ENCODE measurements at regions not wholly inside any gene's neighbourhood (a gene's known extent, or its start where the extent isn't known, plus 50 kb on each side); places are given as distances from the start of the nearest gene placed in this dataset.

GRCh38 chr15:37204692-37205091 is 104.3 kb upstream of the MEIS2 start:
- Mint-ChIP-seq H3K4me1 (ENCODE audit: low read depth) (no peaks in the 10 kb centered on the region), H3K9me3 (ENCODE audit: low read depth) (no peaks in the 10 kb centered on the region), H3K36me3 (ENCODE audit: low read depth) (no peaks in the 10 kb centered on the region), H3K27ac (ENCODE audit: unreplicated experiment) (no peak overlapping the region), H3K27me3 (ENCODE audit: low read depth) (peaks cover 19% of the 10 kb centered on the region), H3K4me3 (ENCODE audit: unreplicated experiment) (no peak overlapping the region)
- no peak for DNase-seq (ENCODE audit: low spot score)
- TF ChIP-seq CTCF (IDR thresholded peaks at IDR 0.05), result peak; percentile 52

GRCh38 chr15:37206690-37207089 is 106.3 kb upstream of the MEIS2 start:
- Mint-ChIP-seq H3K4me1 (ENCODE audit: low read depth) (no peaks in the 10 kb centered on the region), H3K27ac (ENCODE audit: unreplicated experiment) (no peak overlapping the region), H3K4me3 (ENCODE audit: unreplicated experiment) (no peak overlapping the region), H3K27me3 (ENCODE audit: low read depth) (peaks cover 13% of the 10 kb centered on the region), H3K36me3 (ENCODE audit: low read depth) (no peaks in the 10 kb centered on the region), H3K9me3 (ENCODE audit: low read depth) (no peaks in the 10 kb centered on the region)
- no peak for TF ChIP-seq CTCF (IDR thresholded peaks at IDR 0.05)
- DNase-seq (ENCODE audit: low spot score), result no peak

GRCh38 chr15:37208146-37209040 is 108.0 kb upstream of the MEIS2 start:
- H3K4me3 Mint-ChIP-seq (ENCODE audit: unreplicated experiment), result no peak overlapping the region

GRCh38 chr15:37209041-37209363 is 108.7 kb upstream of the MEIS2 start:
- TF ChIP-seq CTCF (IDR thresholded peaks at IDR 0.05), result no peak
- no peak overlapping the region for H3K4me3 Mint-ChIP-seq (ENCODE audit: unreplicated experiment)
- H3K4me1 Mint-ChIP-seq (ENCODE audit: low read depth), result no peaks in the 10 kb centered on the region
- no peaks in the 10 kb centered on the region for H3K9me3 Mint-ChIP-seq (ENCODE audit: low read depth)
- no peak overlapping the region for H3K27ac Mint-ChIP-seq (ENCODE audit: unreplicated experiment)
- no peaks in the 10 kb centered on the region for H3K36me3 Mint-ChIP-seq (ENCODE audit: low read depth)
- no peak for DNase-seq (ENCODE audit: low spot score)
- H3K27me3 Mint-ChIP-seq (ENCODE audit: low read depth), result peaks cover 12% of the 10 kb centered on the region

More at GRCh38 chr15:37208146-37209040, 108.0 kb upstream of the MEIS2 start:
- Mint-ChIP-seq H3K9me3 (ENCODE audit: low read depth) (no peaks in the 10 kb centered on the region), H3K4me1 (ENCODE audit: low read depth) (no peaks in the 10 kb centered on the region), H3K27me3 (ENCODE audit: low read depth) (peaks cover 12% of the 10 kb centered on the region), H3K27ac (ENCODE audit: unreplicated experiment) (no peak overlapping the region), H3K36me3 (ENCODE audit: low read depth) (no peaks in the 10 kb centered on the region)
- DNase-seq (ENCODE audit: low spot score), result no peak
- TF ChIP-seq CTCF (IDR thresholded peaks at IDR 0.05), result no peak

GRCh38 chr15:37217567-37217966 is 117.2 kb upstream of the MEIS2 start:
- peaks cover 17% of the 10 kb centered on the region for H3K27me3 Mint-ChIP-seq (ENCODE audit: low read depth)
- no peak for TF ChIP-seq CTCF (IDR thresholded peaks at IDR 0.05)
- peaks cover 4% of the 10 kb centered on the region for H3K9me3 Mint-ChIP-seq (ENCODE audit: low read depth)
- no peak overlapping the region for H3K4me3 Mint-ChIP-seq (ENCODE audit: unreplicated experiment)
- H3K27ac Mint-ChIP-seq (ENCODE audit: unreplicated experiment), result no peak overlapping the region
- no peaks in the 10 kb centered on the region for H3K36me3 Mint-ChIP-seq (ENCODE audit: low read depth)
- no peak for DNase-seq (ENCODE audit: low spot score)
- no peaks in the 10 kb centered on the region for H3K4me1 Mint-ChIP-seq (ENCODE audit: low read depth)

Data from chondrocyte (in vitro differentiated cells).